ENCODE measurements at regions not wholly inside any gene's neighbourhood (a gene's known extent, or its start where the extent isn't known, plus 50 kb on each side); places are given as distances from the start of the nearest gene placed in this dataset.

DNA sequence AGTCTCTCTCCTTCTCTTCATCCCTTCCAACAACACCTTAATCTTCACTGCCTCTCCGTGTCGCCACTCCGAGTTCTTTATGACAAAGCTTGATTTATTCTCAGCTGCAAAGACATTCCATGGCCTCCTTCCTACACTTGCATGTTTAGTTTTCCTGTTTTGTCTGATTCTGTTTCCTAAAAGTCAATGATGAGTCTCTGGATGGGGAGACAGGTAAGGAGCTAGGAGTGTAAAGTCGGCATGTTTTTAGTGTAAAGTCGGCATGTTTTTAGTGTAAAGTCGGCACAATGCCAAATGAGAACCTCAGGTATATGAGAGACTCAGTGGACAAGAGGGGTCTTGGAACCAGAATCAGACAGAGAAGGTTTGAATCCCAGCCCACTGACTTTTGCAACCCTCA is 362.3 kb upstream of the EEF2KMT start:
- TF ChIP-seq, protein P1, sequence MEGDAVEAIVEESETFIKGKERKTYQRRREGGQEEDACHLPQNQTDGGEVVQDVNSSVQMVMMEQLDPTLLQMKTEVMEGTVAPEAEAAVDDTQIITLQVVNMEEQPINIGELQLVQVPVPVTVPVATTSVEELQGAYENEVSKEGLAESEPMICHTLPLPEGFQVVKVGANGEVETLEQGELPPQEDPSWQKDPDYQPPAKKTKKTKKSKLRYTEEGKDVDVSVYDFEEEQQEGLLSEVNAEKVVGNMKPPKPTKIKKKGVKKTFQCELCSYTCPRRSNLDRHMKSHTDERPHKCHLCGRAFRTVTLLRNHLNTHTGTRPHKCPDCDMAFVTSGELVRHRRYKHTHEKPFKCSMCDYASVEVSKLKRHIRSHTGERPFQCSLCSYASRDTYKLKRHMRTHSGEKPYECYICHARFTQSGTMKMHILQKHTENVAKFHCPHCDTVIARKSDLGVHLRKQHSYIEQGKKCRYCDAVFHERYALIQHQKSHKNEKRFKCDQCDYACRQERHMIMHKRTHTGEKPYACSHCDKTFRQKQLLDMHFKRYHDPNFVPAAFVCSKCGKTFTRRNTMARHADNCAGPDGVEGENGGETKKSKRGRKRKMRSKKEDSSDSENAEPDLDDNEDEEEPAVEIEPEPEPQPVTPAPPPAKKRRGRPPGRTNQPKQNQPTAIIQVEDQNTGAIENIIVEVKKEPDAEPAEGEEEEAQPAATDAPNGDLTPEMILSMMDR (optimal IDR thresholded peaks at IDR 0.05 in 1 of 3, IDR thresholded peaks at IDR 0.05 in 1 of 3, conservative IDR thresholded peaks at IDR 0.05 in 1 of 3; ENCODE audit: extremely low read depth in 1 of 3, insufficient read depth in 2 of 3, low read length in 3 of 3) = no peak
- no peak for TF ChIP-seq EZH2 (IDR thresholded peaks at IDR 0.05; ENCODE audit: low read length)

Measured in keratinocyte (primary cell).